ENCODE measurements at regions not wholly inside any gene's neighbourhood (a gene's known extent, or its start where the extent isn't known, plus 50 kb on each side); places are given as distances from the start of the nearest gene placed in this dataset.

GRCh38 chr10:29962166-29962850, 97.1 kb downstream of the JCAD start:
- CTCF ChIA-PET, result no interaction called here
- TF ChIP-seq, protein P1, sequence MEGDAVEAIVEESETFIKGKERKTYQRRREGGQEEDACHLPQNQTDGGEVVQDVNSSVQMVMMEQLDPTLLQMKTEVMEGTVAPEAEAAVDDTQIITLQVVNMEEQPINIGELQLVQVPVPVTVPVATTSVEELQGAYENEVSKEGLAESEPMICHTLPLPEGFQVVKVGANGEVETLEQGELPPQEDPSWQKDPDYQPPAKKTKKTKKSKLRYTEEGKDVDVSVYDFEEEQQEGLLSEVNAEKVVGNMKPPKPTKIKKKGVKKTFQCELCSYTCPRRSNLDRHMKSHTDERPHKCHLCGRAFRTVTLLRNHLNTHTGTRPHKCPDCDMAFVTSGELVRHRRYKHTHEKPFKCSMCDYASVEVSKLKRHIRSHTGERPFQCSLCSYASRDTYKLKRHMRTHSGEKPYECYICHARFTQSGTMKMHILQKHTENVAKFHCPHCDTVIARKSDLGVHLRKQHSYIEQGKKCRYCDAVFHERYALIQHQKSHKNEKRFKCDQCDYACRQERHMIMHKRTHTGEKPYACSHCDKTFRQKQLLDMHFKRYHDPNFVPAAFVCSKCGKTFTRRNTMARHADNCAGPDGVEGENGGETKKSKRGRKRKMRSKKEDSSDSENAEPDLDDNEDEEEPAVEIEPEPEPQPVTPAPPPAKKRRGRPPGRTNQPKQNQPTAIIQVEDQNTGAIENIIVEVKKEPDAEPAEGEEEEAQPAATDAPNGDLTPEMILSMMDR (conservative IDR thresholded peaks at IDR 0.05; ENCODE audit: low read depth, low read length), result no peak
- no peak for TF ChIP-seq EZH2 (IDR thresholded peaks at IDR 0.05; ENCODE audit: borderline replicate concordance, low read depth, low read length, poor library complexity, severe bottlenecking)
- POLR2A ChIA-PET (ENCODE audit: low non-redundant PET), result no interaction called here
- Histone ChIP-seq H3K4me3 (ENCODE audit: low read depth, low read length, poor library complexity, severe bottlenecking) (no peak overlapping the region), H3K27ac (ENCODE audit: low read depth, low read length, poor library complexity, severe bottlenecking) (no peak overlapping the region), H3K4me1 (ENCODE audit: insufficient read depth, low read length, poor library complexity, severe bottlenecking) (no peaks in the 10 kb centered on the region), H3K36me3 (ENCODE audit: insufficient read depth, low read length, poor library complexity, severe bottlenecking) (no peaks in the 10 kb centered on the region), H3K9me3 (ENCODE audit: low read depth, low read length, poor library complexity, severe bottlenecking) (no peaks in the 10 kb centered on the region), H3K27me3 (replicated peaks; ENCODE audit: insufficient read depth, low read depth, low read length, poor library complexity) (no peaks in the 10 kb centered on the region)
- DNase-seq (ENCODE audit: low spot score), result no peak
- intact Hi-C loops (cut with micrococcal nuclease; ENCODE audit: unreplicated experiment), result no loop called here
- no TSS peak for BruUV-seq (replicated peaks)

DNA sequence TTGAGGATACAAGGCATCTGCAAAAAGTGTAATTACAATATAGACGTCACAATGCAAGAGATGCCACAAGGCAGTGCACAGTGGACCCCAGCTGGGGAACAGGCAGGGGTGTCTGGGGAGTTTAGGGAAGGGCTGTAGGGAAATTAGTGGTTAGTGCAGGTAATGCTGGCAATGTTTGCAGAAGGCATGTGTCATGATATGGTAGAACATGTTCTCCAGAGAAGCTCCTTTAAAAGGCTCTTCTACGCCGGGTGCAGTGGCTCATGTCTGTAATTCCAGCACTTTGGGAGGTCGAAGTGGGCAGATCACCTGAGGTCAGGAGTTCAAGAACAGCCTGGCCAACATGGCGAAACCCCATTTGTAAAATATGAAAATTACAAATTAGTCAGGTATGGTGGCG, 98.0 kb downstream of the JCAD start:
- intact Hi-C loops (cut with micrococcal nuclease; ENCODE audit: unreplicated experiment), result no loop called here
- TF ChIP-seq EZH2 (IDR thresholded peaks at IDR 0.05; ENCODE audit: borderline replicate concordance, low read depth, low read length, poor library complexity, severe bottlenecking), result no peak
- TF ChIP-seq, protein P1 (conservative IDR thresholded peaks at IDR 0.05; ENCODE audit: low read depth, low read length), result no peak
- H3K4me1 ChIP-seq (ENCODE audit: insufficient read depth, low read length, poor library complexity, severe bottlenecking), result no peaks in the 10 kb centered on the region
- no peak overlapping the region for H3K27ac ChIP-seq (ENCODE audit: low read depth, low read length, poor library complexity, severe bottlenecking)
- CTCF ChIA-PET, result no interaction called here
- POLR2A ChIA-PET (ENCODE audit: low non-redundant PET), result no interaction called here
- no TSS peak for BruUV-seq (replicated peaks)
- H3K9me3 ChIP-seq (ENCODE audit: low read depth, low read length, poor library complexity, severe bottlenecking), result no peaks in the 10 kb centered on the region
- H3K4me3 ChIP-seq (ENCODE audit: low read depth, low read length, poor library complexity, severe bottlenecking), result no peak overlapping the region
- H3K36me3 ChIP-seq (ENCODE audit: insufficient read depth, low read length, poor library complexity, severe bottlenecking), result no peaks in the 10 kb centered on the region
- no peaks in the 10 kb centered on the region for H3K27me3 ChIP-seq (replicated peaks; ENCODE audit: insufficient read depth, low read depth, low read length, poor library complexity)
- no peak for DNase-seq (ENCODE audit: low spot score)

GRCh38 chr10:29960261-29960660, 99.1 kb downstream of the JCAD start:
- no TSS peak for BruUV-seq (replicated peaks)
- no peaks in the 10 kb centered on the region for H3K36me3 ChIP-seq (ENCODE audit: insufficient read depth, low read length, poor library complexity, severe bottlenecking)
- H3K27ac ChIP-seq (ENCODE audit: low read depth, low read length, poor library complexity, severe bottlenecking), result no peak overlapping the region
- no peak overlapping the region for H3K4me3 ChIP-seq (ENCODE audit: low read depth, low read length, poor library complexity, severe bottlenecking)
- DNase-seq (ENCODE audit: low spot score), result no peak
- no peaks in the 10 kb centered on the region for H3K4me1 ChIP-seq (ENCODE audit: insufficient read depth, low read length, poor library complexity, severe bottlenecking)
- H3K27me3 ChIP-seq (replicated peaks; ENCODE audit: insufficient read depth, low read depth, low read length, poor library complexity), result no peaks in the 10 kb centered on the region
- intact Hi-C loops (cut with micrococcal nuclease; ENCODE audit: unreplicated experiment), result no loop called here
- no peak for TF ChIP-seq EZH2 (IDR thresholded peaks at IDR 0.05; ENCODE audit: borderline replicate concordance, low read depth, low read length, poor library complexity, severe bottlenecking)
- TF ChIP-seq, protein P1 (conservative IDR thresholded peaks at IDR 0.05; ENCODE audit: low read depth, low read length), result no peak
- ChIA-PET POLR2A (ENCODE audit: low non-redundant PET) (no interaction called here), CTCF (interaction anchor here (0.6 kb wide), 1 partner anchor 421 kb away, joined by 8 read pairs; no protein-coding TSS in a partner anchor)
- no peaks in the 10 kb centered on the region for H3K9me3 ChIP-seq (ENCODE audit: low read depth, low read length, poor library complexity, severe bottlenecking)

Measured in A673 (cell line).